H1 (cell line): ENCODE measurements at regions not wholly inside any gene's neighbourhood (a gene's known extent, or its start where the extent isn't known, plus 50 kb on each side); places are given as distances from the start of the nearest gene placed in this dataset.

Source experiments
- CTCF ChIA-PET: fragments of 300-600 bp; sonication (Branson Sonifier 250); formaldehyde crosslinking; loops from one replicate; lab custom pipeline; 2021; ENCODE audit not compliant: partially characterized antibody; lab: Charles Lee
- POLR2A ChIA-PET: fragments of 300-600 bp; sonication (Branson Sonifier 250); formaldehyde crosslinking; loops from one replicate; lab custom pipeline; 2021; ENCODE audit warnings: inconsistent platforms; ENCODE audit not compliant: partially characterized antibody; lab: Charles Lee
- DNase-seq, 2 experiments: peaks; one replicate each; pipeline versions ENCODE4 v3.0.0 to v3.0.0-alpha.2; 2010 to 2022; ENCODE audit warnings: low spot score in 2 of 2, low read depth in 1 of 2, mixed read lengths in 1 of 2
- FAIRE-seq: peaks from 2 replicates; lab custom pipeline; 2011; peaks lifted over from hg19 to GRCh38; lab: Jason Lieb, UNC
- H2AFZ ChIP-seq: 2 replicates; pipeline ENCODE4 v1.8.1; 2012; ENCODE audit warnings: low read length, inconsistent platforms
- H2AK5ac ChIP-seq: 2 replicates; pipeline ENCODE4 v1.6.1; 2013; ENCODE audit warnings: low read depth, low read length
- H2BK120ac ChIP-seq: replicated peaks from 2 replicates; pipeline ENCODE3; 2013; ENCODE audit warnings: low read depth, low read length, inconsistent platforms
- H2BK12ac ChIP-seq: 2 replicates; pipeline ENCODE4 v1.6.1; 2013; ENCODE audit warnings: low read depth, low read length
- H2BK15ac ChIP-seq: 2 replicates; pipeline ENCODE4 v1.6.1; 2013; ENCODE audit warnings: low read length
- H2BK20ac ChIP-seq: 2 replicates; pipeline ENCODE4 v1.6.1; 2013; ENCODE audit warnings: low read length
- H2BK5ac ChIP-seq: 2 replicates; pipeline ENCODE4 v1.6.1; 2013; ENCODE audit warnings: low read depth, low read length
- H3K14ac ChIP-seq: 2 replicates; pipeline ENCODE4 v1.6.1; 2013; ENCODE audit warnings: inconsistent platforms; ENCODE audit not compliant: insufficient read length
- H3K18ac ChIP-seq: 2 replicates; pipeline ENCODE4 v1.6.1; 2013; ENCODE audit warnings: low read length; ENCODE audit errors: extremely low read depth
- H3K23ac ChIP-seq: 2 replicates; pipeline ENCODE4 v1.6.1; 2013; ENCODE audit warnings: inconsistent platforms; ENCODE audit not compliant: insufficient read length
- H3K23me2 ChIP-seq: 2 replicates; pipeline ENCODE4 v1.6.1; 2013; ENCODE audit warnings: low read depth, low read length
- H3K27ac ChIP-seq: 2 replicates; pipeline ENCODE4 v1.6.1; 2011; ENCODE audit warnings: low read depth, low read length, inconsistent platforms
- H3K27me3 ChIP-seq, 4 experiments: replicated peaks in 1 of 4; 1 replicate in 1 of 4; 2 replicates in 3 of 4; pipeline versions ENCODE4 v1.6.1 to v1.8.1; 2011 to 2013; ENCODE audit warnings: low read length in 3 of 4, mild to moderate bottlenecking in 3 of 4, inconsistent platforms in 2 of 4, mixed read lengths in 2 of 4, moderate library complexity in 1 of 4; ENCODE audit not compliant: control insufficient read depth in 3 of 4, insufficient read depth in 3 of 4; ENCODE audit errors: extremely low read depth in 1 of 4
- H3K36me3 ChIP-seq, 4 experiments: 2 replicates each; pipeline versions ENCODE4 v1.6.1 to v1.8.1; 2011 to 2013; ENCODE audit warnings: mild to moderate bottlenecking in 4 of 4, low read length in 3 of 4, moderate library complexity in 2 of 4, control low read depth in 1 of 4, inconsistent platforms in 1 of 4; ENCODE audit not compliant: insufficient read depth in 4 of 4, control insufficient read depth in 2 of 4
- H3K4ac ChIP-seq: replicated peaks from 2 replicates; pipeline ENCODE3; 2013; ENCODE audit warnings: low read length, low read depth, mixed read lengths, inconsistent platforms; ENCODE audit not compliant: insufficient read length
- H3K4me1 ChIP-seq, 4 experiments: replicated peaks in 1 of 4; 1 replicate in 1 of 4; 2 replicates in 3 of 4; pipeline versions ENCODE4 v1.6.1 to v1.8.1; 2011 to 2013; ENCODE audit warnings: low read length in 3 of 4, inconsistent platforms in 2 of 4, mixed read lengths in 1 of 4; ENCODE audit not compliant: insufficient read depth in 4 of 4, control insufficient read depth in 3 of 4
- H3K4me2 ChIP-seq, 2 experiments: 2 replicates each; pipeline versions ENCODE4 v1.6.1 to v1.8.1; 2011 to 2013; ENCODE audit warnings: low read depth in 2 of 2, low read length in 2 of 2, control low read depth in 1 of 2, inconsistent platforms in 1 of 2, mild to moderate bottlenecking in 1 of 2; ENCODE audit not compliant: insufficient read depth in 1 of 2
- H3K4me3 ChIP-seq, 4 experiments: fragments of 200-600, 300-600 bp in 1 of 4; sonication (generic), shearing (Covaris generic), sonication (Bioruptor Twin) in 1 of 4; 2 replicates each; pipeline versions ENCODE4 v1.5.1 to v1.8.1; 2011 to 2016; ENCODE audit warnings: low read length in 4 of 4, low read depth in 3 of 4, control low read depth in 2 of 4, inconsistent platforms in 2 of 4, mild to moderate bottlenecking in 2 of 4, mixed read lengths in 1 of 4, moderate library complexity in 1 of 4; ENCODE audit not compliant: insufficient read depth in 2 of 4; ENCODE audit errors: extremely low read depth in 1 of 4
- H3K56ac ChIP-seq: replicated peaks from 2 replicates; pipeline ENCODE3; 2013; ENCODE audit warnings: low read depth, mild to moderate bottlenecking, mixed read lengths, low read length, inconsistent platforms; ENCODE audit not compliant: insufficient read length
- H3K79me1 ChIP-seq: 2 replicates; pipeline ENCODE4 v1.6.1; 2013; ENCODE audit warnings: low read depth, low read length, control low read depth
- H3K79me2 ChIP-seq, 2 experiments: 2 replicates each; pipeline versions ENCODE4 v1.6.1 to v1.8.1; 2012 to 2013; ENCODE audit warnings: low read length in 2 of 2, mild to moderate bottlenecking in 2 of 2, inconsistent platforms in 1 of 2; ENCODE audit not compliant: insufficient read depth in 2 of 2, control insufficient read depth in 1 of 2
- H3K9ac ChIP-seq, 4 experiments: replicated peaks in 1 of 4; 1 replicate in 1 of 4; 2 replicates in 3 of 4; pipeline versions ENCODE4 v1.6.1 to v1.8.1; 2011 to 2013; ENCODE audit warnings: low read depth in 3 of 4, low read length in 3 of 4, control low read depth in 2 of 4, mild to moderate bottlenecking in 2 of 4, moderate library complexity in 2 of 4, inconsistent platforms in 1 of 4; ENCODE audit errors: extremely low read depth in 1 of 4
- H3K9me3 ChIP-seq, 2 experiments: 2 replicates each; pipeline versions ENCODE4 v1.6.1 to v1.8.1; 2012 to 2013; ENCODE audit warnings: mild to moderate bottlenecking in 2 of 2, moderate library complexity in 2 of 2, control low read depth in 1 of 2, inconsistent platforms in 1 of 2, low read depth in 1 of 2, low read length in 1 of 2, mixed read lengths in 1 of 2; ENCODE audit not compliant: insufficient read depth in 2 of 2
- H4K20me1 ChIP-seq, 2 experiments: replicated peaks in 1 of 2; 2 replicates each; pipeline versions ENCODE3 to v1.8.1; 2011 to 2013; ENCODE audit warnings: inconsistent platforms in 2 of 2, low read length in 2 of 2, mild to moderate bottlenecking in 1 of 2; ENCODE audit not compliant: insufficient read depth in 2 of 2, control insufficient read depth in 1 of 2
- H4K5ac ChIP-seq: 2 replicates; pipeline ENCODE4 v1.6.1; 2013; ENCODE audit warnings: low read length, low read depth, mixed read lengths, inconsistent platforms; ENCODE audit not compliant: insufficient read length
- H4K8ac ChIP-seq: 2 replicates; pipeline ENCODE4 v1.8.0; 2013; ENCODE audit warnings: mild to moderate bottlenecking, moderate library complexity, low read length, inconsistent platforms; ENCODE audit not compliant: insufficient read depth; ENCODE audit errors: extremely low read depth
- H4K91ac ChIP-seq: replicated peaks from 2 replicates; pipeline ENCODE3; 2013; ENCODE audit warnings: low read length, mixed read lengths, inconsistent platforms; ENCODE audit not compliant: insufficient read length
- EZH2 ChIP-seq: fragments of 200-600 bp; sonication (generic); IDR thresholded peaks from 2 replicates; pipeline ENCODE4 v1.7.1; 2012; ENCODE audit warnings: low read depth, mild to moderate bottlenecking, moderate library complexity, low read length, inconsistent platforms; ENCODE audit not compliant: severe bottlenecking
- KDM5A ChIP-seq: fragments of 200-600 bp; IDR thresholded peaks from 2 replicates; pipeline ENCODE4 v1.7.1; 2012; ENCODE audit warnings: mild to moderate bottlenecking, low read length, inconsistent platforms, mixed read lengths
- POLR2A ChIP-seq, 2 experiments: IDR thresholded peaks; 1 replicate in 1 of 2; 2 replicates in 1 of 2; pipeline ENCODE4 v1.6.1; 2011; ENCODE audit warnings: low read depth in 2 of 2, low read length in 2 of 2, mild to moderate bottlenecking in 2 of 2; ENCODE audit errors: control extremely low read depth in 1 of 2
- WGBS, 2 experiments: shearing (Covaris generic) in 1 of 2; methylation state at CpG; one replicate each; pipeline versions ENCODE4 v1.1.6 to v1.1.7; 2013 to 2015; ENCODE audit warnings: low lambda C conversion rate in 2 of 2, mixed read lengths in 2 of 2, inconsistent platforms in 1 of 2, low coverage in 1 of 2, missing lambda C conversion rate in 1 of 2; ENCODE audit not compliant: insufficient replicate concordance in 2 of 2, insufficient coverage in 1 of 2, insufficient read length in 1 of 2; ENCODE audit errors: extremely low coverage in 1 of 2, missing lambda C conversion rate in 1 of 2; 5-methylcytosine and 5-hydroxymethylcytosine counted together
- TF ChIP-seq, protein P1 (sequence below), 3 experiments: IDR thresholded peaks; 1 replicate in 2 of 3; 2 replicates in 1 of 3; pipeline versions ENCODE4 v1.5.1 to v1.6.1; 2011; ENCODE audit warnings: low read length in 3 of 3, mild to moderate bottlenecking in 3 of 3, inconsistent platforms in 2 of 3, low read depth in 1 of 3, moderate library complexity in 1 of 3; ENCODE audit not compliant: insufficient read depth in 1 of 3; ENCODE audit errors: control extremely low read depth in 1 of 3

DNA sequence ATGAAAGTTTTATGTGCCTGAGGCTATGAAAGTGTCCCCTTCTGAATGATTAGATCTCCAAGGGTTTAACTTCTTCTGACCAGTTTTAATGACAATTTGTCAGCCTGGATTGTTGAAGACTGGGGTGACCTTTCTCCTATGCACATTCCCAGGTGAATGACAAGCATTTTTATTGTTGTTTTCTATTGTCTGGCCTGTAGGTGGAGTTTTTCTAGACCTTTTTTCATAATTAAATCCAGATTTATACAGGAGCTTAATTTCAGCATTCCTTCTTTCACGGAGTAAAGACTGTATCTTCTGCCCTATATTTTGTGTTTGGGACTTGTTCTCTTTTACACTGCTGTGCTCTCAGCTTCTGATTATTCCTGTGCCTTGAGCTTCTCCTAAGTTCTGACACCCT lies 125.0 kb upstream of the FAR2 start:
- 45% methylated on average over 1 of the region's 1 CpG; no CpG with 5 or more reads in 1 of the 2 experiments for WGBS, 2 experiments
- DNase-seq (no peak), FAIRE-seq (no peak)
- H3K4me2 ChIP-seq = no peak overlapping the region
- no peak overlapping the region for H3K4ac ChIP-seq
- H3K14ac ChIP-seq = no peak overlapping the region
- H3K36me3 ChIP-seq = no peaks in the 10 kb centered on the region
- no peak overlapping the region for H2BK12ac ChIP-seq
- H3K23me2 ChIP-seq = no peaks in the 10 kb centered on the region
- H4K5ac ChIP-seq = no peak overlapping the region
- no peaks in the 10 kb centered on the region for H4K20me1 ChIP-seq
- H3K56ac ChIP-seq = no peak overlapping the region
- H2BK20ac ChIP-seq = no peak overlapping the region
- ChIA-PET CTCF (interaction anchor here (0.6 to 2.8 kb wide), 18 partner anchors 8 to 465 kb away, joined by 3 to 16 read pairs (median 3); no protein-coding TSS in a partner anchor), POLR2A (interaction anchor here (1.6 to 1.7 kb wide), 2 partner anchors 11 to 357 kb away, joined by 3 to 4 read pairs; partner anchors contain the start of gene ERGIC2)
- H2BK120ac ChIP-seq = no peak overlapping the region
- H3K79me2 ChIP-seq = no peaks in the 10 kb centered on the region
- peak overlapping the region; percentile 48; the same call in 1 of the 2 replicates for H2AFZ ChIP-seq
- H3K9ac ChIP-seq = no peak overlapping the region
- H4K91ac ChIP-seq = no peak overlapping the region
- no peak overlapping the region for H2BK15ac ChIP-seq
- H3K27me3 ChIP-seq = no peaks in the 10 kb centered on the region
- H2AK5ac ChIP-seq = no peak overlapping the region
- H3K4me1 ChIP-seq = no peaks in the 10 kb centered on the region; a peak in 1 of 7 replicates
- TF ChIP-seq EZH2 (no peak), KDM5A (no peak), POLR2A (IDR thresholded peaks at IDR 0.05; ENCODE audit: control extremely low read depth in 1 of 2, low read depth in 2 of 2, low read length in 2 of 2) (no peak)
- TF ChIP-seq, protein P1, sequence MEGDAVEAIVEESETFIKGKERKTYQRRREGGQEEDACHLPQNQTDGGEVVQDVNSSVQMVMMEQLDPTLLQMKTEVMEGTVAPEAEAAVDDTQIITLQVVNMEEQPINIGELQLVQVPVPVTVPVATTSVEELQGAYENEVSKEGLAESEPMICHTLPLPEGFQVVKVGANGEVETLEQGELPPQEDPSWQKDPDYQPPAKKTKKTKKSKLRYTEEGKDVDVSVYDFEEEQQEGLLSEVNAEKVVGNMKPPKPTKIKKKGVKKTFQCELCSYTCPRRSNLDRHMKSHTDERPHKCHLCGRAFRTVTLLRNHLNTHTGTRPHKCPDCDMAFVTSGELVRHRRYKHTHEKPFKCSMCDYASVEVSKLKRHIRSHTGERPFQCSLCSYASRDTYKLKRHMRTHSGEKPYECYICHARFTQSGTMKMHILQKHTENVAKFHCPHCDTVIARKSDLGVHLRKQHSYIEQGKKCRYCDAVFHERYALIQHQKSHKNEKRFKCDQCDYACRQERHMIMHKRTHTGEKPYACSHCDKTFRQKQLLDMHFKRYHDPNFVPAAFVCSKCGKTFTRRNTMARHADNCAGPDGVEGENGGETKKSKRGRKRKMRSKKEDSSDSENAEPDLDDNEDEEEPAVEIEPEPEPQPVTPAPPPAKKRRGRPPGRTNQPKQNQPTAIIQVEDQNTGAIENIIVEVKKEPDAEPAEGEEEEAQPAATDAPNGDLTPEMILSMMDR (IDR thresholded peaks at IDR 0.05; ENCODE audit: control extremely low read depth in 1 of 3, insufficient read depth in 1 of 3, low read depth in 1 of 3, low read length in 3 of 3) = peak in 1 of 3 experiments; percentile 23; a peak in 1 of 4 replicates
- no peaks in the 10 kb centered on the region for H3K9me3 ChIP-seq
- H2BK5ac ChIP-seq = no peak overlapping the region
- H3K27ac ChIP-seq = no peak overlapping the region
- no peak overlapping the region for H3K23ac ChIP-seq
- no peaks in the 10 kb centered on the region for H3K79me1 ChIP-seq
- H4K8ac ChIP-seq = no peak overlapping the region
- H3K4me3 ChIP-seq = no peak overlapping the region
- no peak overlapping the region for H3K18ac ChIP-seq
